Esophagus muscularis mucosa (tissue), 4 donors: ENCODE measurements at regions not wholly inside any gene's neighbourhood (a gene's known extent, or its start where the extent isn't known, plus 50 kb on each side); places are given as distances from the start of the nearest gene placed in this dataset.

Experiments
- DNase-seq: peaks from one replicate; pipeline ENCODE4 v3.0.0-alpha.2; 2017; ENCODE audit errors: extremely low spot score
- H3K27ac ChIP-seq, 4 donors: fragments of 200-600 bp; sonication (generic); replicated peaks in 1 of 4; 1 replicate in 3 of 4; 2 replicates in 1 of 4; pipeline ENCODE4 v1.5.1; 2016 to 2019; ENCODE audit warnings: mild to moderate bottlenecking in 1 of 4
- H3K27me3 ChIP-seq, 4 donors: fragments of 200-600 bp; sonication (generic); one replicate each; pipeline versions ENCODE4 v1.5.1 to v1.6.0; 2016 to 2019
- H3K36me3 ChIP-seq, 4 donors: fragments of 200-600 bp; sonication (generic); one replicate each; pipeline ENCODE4 v1.5.1; 2016 to 2019
- H3K4me1 ChIP-seq, 4 donors: fragments of 200-600 bp; sonication (generic); one replicate each; pipeline ENCODE4 v1.5.1; 2016 to 2019
- H3K4me3 ChIP-seq, 4 donors: fragments of 200-600 bp; sonication (generic); 1 replicate in 2 of 4; 2 replicates in 2 of 4; pipeline ENCODE4 v1.5.1; 2016 to 2019; ENCODE audit warnings: mild to moderate bottlenecking in 4 of 4, moderate library complexity in 1 of 4
- H3K9me3 ChIP-seq, 4 donors: fragments of 200-600 bp; sonication (generic); 1 replicate in 3 of 4; 2 replicates in 1 of 4; pipeline ENCODE4 v1.5.1; 2016 to 2019
- CTCF ChIP-seq, 3 experiments: fragments of 200-600 bp in 2 of 3; fragments of 450-650 bp in 1 of 3; sonication (generic) in 2 of 3; IDR thresholded peaks; one replicate each; pipeline ENCODE4 v1.5.1; 2017 to 2019; ENCODE audit warnings: antibody characterized with exemption in 3 of 3, mild to moderate bottlenecking in 2 of 3, moderate library complexity in 1 of 3
- EP300 ChIP-seq: sonication (generic); formaldehyde crosslinking; IDR thresholded peaks from one replicate; pipeline ENCODE4 v1.6.1; 2017; ENCODE audit warnings: antibody characterized with exemption
- POLR2A ChIP-seq: fragments of 450-650 bp; IDR thresholded peaks from one replicate; pipeline ENCODE4 v1.6.1; 2017; ENCODE audit warnings: antibody characterized with exemption, moderate library complexity, mild to moderate bottlenecking, low read depth
- POLR2AphosphoS5 ChIP-seq, 2 donors: sonication (generic); formaldehyde crosslinking; IDR thresholded peaks; one replicate each; pipeline ENCODE4 v1.6.1; 2017; ENCODE audit warnings: antibody characterized with exemption in 2 of 2
- WGBS: methylation state at CpG from one replicate; pipeline ENCODE4 v1.1.5; 2018; 5-methylcytosine and 5-hydroxymethylcytosine counted together
- intact Hi-C: fragments of 100-400 bp; cut with DNase I; formaldehyde crosslinking; loops from one replicate; pipeline ENCODE4 v1.15.1; 2023

GRCh38 chrX:36916941-36917340, 91.2 kb upstream of the FAM47C start:
- H3K36me3 ChIP-seq, result no peaks in the 10 kb centered on the region
- no peaks in the 10 kb centered on the region for H3K4me1 ChIP-seq
- no peaks in the 10 kb centered on the region for H3K27me3 ChIP-seq
- no peak for TF ChIP-seq POLR2A
- no peak for TF ChIP-seq EP300
- no peak for TF ChIP-seq CTCF (IDR thresholded peaks at IDR 0.05)
- TF ChIP-seq POLR2AphosphoS5 (IDR thresholded peaks at IDR 0.05), result no peak
- WGBS, result 69% methylated on average over 2 of the region's 2 CpGs
- no peaks in the 10 kb centered on the region for H3K9me3 ChIP-seq
- DNase-seq, result no peak
- intact Hi-C loops, result no loop called here
- H3K4me3 ChIP-seq, result no peak overlapping the region
- H3K27ac ChIP-seq, result no peak overlapping the region

DNA sequence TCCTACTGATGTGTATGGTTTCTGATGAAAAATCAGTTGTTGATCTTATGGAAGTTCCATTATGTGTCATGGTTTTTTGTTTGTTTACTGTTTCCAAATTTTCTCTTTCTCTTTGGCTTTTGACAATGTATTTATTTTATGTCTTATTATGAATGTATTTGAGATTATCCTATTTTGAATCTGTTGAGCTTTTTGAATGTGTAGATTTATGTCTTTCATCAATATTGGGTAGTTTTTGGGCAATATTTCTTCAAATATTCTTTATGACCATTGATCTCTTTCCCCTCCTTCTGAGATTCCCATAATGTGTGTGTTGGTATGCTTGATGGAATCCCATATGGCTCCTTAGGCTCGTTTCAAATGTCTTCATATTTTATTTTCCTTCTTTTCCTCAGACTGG, 80.5 kb upstream of the FAM47C start:
- DNase-seq, result no peak
- Histone ChIP-seq H3K36me3 (no peaks in the 10 kb centered on the region), H3K9me3 (peaks cover 0 to 23% (median 0%) of the 10 kb centered on the region in 4 donors), H3K27ac (no peak overlapping the region), H3K4me3 (no peak overlapping the region), H3K27me3 (no peaks in the 10 kb centered on the region), H3K4me1 (no peaks in the 10 kb centered on the region)
- TF ChIP-seq CTCF (IDR thresholded peaks at IDR 0.05) (no peak), POLR2A (no peak), POLR2AphosphoS5 (IDR thresholded peaks at IDR 0.05) (no peak), EP300 (no peak)
- WGBS, result 34% methylated on average over 1 of the region's 1 CpG
- intact Hi-C loops, result no loop called here

DNA sequence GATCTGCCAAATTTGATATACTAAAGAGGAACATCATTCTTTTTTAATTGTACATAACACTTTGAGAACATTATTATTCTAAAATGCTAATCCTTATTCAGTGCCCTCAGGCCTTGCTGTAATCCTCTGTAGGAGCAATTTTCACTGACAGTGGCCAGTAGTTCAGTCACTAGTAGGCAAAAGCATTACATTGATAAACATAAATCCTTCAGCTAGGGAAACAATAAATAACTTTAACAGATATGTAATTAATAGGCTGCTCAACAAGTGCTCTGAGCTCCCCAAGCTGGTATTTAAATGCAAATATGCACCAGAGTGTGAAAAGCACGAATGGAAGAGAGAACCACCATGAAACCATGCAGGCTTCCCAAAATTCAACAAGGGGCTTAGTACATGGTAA, 77.7 kb upstream of the FAM47C start:
- WGBS, result 18% methylated on average over 1 of the region's 1 CpG
- Histone ChIP-seq H3K9me3 (peaks cover 0 to 23% (median 0%) of the 10 kb centered on the region in 4 donors), H3K27ac (no peak overlapping the region), H3K27me3 (no peaks in the 10 kb centered on the region), H3K4me3 (no peak overlapping the region), H3K4me1 (no peaks in the 10 kb centered on the region), H3K36me3 (no peaks in the 10 kb centered on the region)
- TF ChIP-seq CTCF (IDR thresholded peaks at IDR 0.05) (no peak), POLR2AphosphoS5 (IDR thresholded peaks at IDR 0.05) (no peak), POLR2A (no peak), EP300 (no peak)
- DNase-seq, result no peak
- intact Hi-C loops, result no loop called here

DNA sequence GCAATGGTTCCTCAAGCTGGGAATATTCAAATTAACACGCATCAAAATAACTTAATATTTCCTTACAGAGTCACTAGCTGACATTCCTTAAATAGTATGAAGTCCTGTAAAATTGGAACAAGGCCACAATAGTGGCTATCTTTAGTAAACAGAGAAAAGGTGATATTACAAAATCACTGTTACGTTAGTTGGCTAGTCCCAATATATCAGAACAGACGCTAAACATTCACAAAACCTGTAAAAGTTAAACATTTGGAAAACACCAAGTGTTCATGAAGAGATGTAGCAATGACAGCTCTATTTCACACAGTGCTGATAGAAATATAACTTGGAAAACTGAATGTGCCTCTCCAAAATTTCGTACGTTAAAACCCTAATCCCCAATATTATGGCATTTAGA, 61.0 kb upstream of the FAM47C start:
- intact Hi-C loops, result no loop called here
- H3K27ac ChIP-seq, result no peak overlapping the region
- WGBS, result 74% methylated on average over 5 of the region's 5 CpGs
- H3K4me1 ChIP-seq, result no peaks in the 10 kb centered on the region
- DNase-seq, result no peak
- TF ChIP-seq POLR2A, result no peak
- TF ChIP-seq CTCF (IDR thresholded peaks at IDR 0.05), result no peak
- no peak for TF ChIP-seq POLR2AphosphoS5 (IDR thresholded peaks at IDR 0.05)
- TF ChIP-seq EP300, result no peak
- H3K4me3 ChIP-seq, result no peak overlapping the region
- H3K9me3 ChIP-seq, result no peaks in the 10 kb centered on the region
- no peaks in the 10 kb centered on the region for H3K36me3 ChIP-seq
- H3K27me3 ChIP-seq, result no peaks in the 10 kb centered on the region

GRCh38 chrX:36950495-36951253, 57.5 kb upstream of the FAM47C start:
- no peak for TF ChIP-seq POLR2A
- no peak for TF ChIP-seq CTCF (IDR thresholded peaks at IDR 0.05)
- TF ChIP-seq EP300, result no peak
- TF ChIP-seq POLR2AphosphoS5 (IDR thresholded peaks at IDR 0.05), result no peak
- Histone ChIP-seq H3K4me3 (no peak overlapping the region), H3K36me3 (no peaks in the 10 kb centered on the region), H3K9me3 (no peaks in the 10 kb centered on the region), H3K27me3 (no peaks in the 10 kb centered on the region), H3K27ac (no peak overlapping the region), H3K4me1 (no peaks in the 10 kb centered on the region)
- 18% methylated on average over 4 of the region's 4 CpGs for WGBS
- no peak for DNase-seq
- intact Hi-C loops, result no loop called here
